NCI-H128 (cell line): ENCODE measurements at regions not wholly inside any gene's neighbourhood (a gene's known extent, or its start where the extent isn't known, plus 50 kb on each side); places are given as distances from the start of the nearest gene placed in this dataset.

Source experiments
- DNase-seq: peaks from one replicate; lab custom pipeline; 2025; ENCODE audit not compliant: unreplicated experiment; lab: John Stamatoyannopoulos, UW

DNA sequence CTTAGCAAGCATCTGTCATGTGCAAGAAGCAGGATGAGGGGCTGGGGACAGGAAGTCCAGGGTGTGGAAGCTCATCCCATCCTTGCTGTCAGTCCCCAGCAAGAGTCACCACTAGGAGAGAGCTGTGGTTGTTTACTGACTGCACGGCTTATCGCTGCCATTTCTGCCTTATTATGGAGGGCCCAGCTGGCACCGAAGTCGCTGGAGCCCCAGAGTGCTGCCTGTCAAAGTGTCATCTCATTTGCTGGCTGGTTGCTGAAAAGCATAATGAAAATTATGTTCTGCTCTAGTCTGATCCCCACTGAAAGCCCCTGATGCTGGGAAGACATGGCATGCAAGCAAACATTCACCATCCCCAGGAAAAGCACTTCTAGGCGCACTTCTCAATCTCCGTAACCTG, 642.7 kb downstream of the NPHP4 start:
- DNase-seq, result no peak

DNA sequence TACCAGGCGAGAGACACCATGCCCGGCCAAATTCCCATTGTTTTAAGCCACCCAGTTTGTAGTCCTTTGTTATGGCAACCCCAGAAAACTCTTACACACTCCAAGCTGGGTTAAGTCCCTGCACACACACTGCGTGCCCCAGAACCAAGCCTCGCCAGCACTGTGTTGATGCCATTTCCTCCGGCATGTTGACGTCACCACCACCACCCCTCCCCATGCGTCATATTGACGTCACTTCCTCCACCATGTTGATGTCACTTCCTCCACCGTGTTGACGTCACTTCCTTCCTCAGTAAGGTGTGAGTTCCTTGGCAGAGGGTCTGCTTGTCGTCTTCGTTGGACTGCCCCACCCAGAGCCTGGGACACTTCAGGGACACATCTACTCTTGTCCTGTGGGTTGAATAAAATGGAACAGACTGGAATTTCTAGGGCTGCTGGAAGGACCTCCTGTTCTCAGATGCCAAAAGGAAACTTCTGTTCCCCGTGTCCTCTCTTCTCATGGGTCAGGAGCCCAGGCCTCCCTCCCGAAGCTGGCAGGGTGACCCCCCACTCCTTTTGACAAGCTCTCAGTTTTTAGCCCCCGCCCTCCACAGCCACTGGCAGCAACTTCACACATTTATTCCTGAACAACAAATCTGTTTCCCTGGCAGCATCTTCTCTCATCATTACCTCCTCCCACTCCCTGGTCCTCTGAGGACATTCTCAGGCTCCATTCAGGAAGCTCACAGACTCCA, 643.3 kb downstream of the NPHP4 start:
- no peak for DNase-seq

DNA sequence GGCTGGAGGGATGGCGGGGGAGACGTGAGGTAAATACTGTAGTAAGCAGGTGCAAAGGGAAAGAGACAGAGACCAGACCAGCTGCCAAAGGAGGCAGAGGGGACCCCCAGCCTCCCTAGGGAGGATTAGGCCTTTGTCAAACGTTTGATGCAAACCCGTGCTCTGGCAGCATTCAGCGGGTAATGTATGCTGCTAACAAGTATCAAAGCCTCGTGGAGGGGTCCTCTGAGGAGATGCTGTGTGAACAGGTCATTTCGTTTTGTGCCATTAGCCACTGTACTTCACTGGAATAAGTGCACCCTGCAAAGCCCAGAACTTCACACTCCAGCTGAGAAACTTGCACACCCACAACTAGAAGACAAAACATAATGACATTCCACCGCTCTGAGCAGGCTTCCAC, 644.5 kb downstream of the NPHP4 start:
- no peak for DNase-seq

DNA sequence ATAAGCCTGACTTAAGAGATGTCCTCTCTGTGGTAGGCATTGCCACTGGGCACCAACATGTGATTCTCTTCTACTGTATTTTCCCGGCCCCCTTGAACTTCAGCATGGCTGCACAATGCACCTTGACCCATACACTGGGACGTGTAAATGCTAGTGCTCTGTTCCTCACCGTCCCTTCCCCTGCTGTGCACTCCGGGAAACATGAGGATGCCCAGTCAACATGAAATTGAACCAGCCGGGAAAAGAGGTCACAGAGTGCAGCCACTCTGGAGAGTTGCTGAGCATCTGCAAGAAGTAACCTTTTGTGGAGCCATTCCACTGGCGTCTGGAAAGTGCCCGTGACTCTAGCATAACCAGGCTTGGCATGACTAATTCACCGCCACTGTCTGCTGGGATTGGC, 646.7 kb downstream of the NPHP4 start:
- DNase-seq, result no peak

DNA sequence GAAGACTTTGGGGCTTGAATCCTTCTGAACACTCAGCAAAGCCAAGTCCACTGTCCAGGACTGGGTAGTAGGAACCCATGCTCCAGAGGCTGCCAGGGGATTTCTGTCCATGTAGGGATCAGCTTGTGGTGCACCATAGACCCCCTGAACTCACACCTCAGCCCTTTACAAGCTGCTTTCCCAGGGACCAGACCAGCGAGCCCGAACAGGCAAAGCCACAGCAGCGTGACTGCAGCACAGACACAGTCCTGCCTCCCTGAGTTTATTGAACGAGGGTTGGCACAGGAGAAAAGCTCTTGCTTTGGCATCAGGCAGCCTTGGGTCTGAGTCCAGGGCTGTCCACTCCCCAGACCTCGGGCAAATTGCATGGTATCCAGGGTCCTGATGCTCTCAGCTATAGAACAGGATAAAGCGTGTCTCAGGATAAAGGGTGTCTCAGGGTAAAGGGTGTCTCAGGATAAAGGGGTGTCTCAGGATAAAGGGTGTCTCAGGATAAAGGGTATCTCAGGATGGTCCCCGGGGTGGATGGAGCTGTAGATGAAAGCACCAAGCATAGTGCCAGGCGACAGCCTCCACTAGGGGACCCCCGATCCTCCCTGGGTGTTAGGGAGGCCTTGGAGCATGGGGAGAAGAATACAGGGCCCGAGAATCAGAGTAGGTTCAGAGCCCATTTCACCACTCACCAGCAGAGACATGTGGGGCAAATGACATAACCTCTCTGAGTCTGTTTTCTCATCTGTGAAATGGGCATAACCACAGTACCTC, 648.8 kb downstream of the NPHP4 start:
- no peak for DNase-seq

DNA sequence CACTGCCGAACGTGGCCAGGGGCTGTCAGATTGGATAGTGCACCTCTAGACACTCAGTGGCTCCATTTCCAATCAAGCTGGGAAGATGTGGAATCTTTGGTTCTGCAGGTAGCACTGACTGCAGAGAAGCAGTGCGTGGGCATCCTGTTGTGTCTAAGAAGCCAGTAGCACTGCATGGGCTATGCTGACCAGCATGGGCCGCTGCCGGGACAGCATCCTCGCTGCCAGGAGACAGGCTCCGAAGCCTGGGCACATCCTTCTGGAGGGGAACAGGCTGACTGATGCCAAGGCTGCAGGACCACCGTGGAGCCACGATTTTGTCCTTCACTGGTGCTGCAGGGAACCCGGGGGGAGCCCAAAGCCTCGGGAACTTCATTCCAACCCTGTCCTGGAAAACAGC, 649.4 kb downstream of the NPHP4 start:
- no peak for DNase-seq

DNA sequence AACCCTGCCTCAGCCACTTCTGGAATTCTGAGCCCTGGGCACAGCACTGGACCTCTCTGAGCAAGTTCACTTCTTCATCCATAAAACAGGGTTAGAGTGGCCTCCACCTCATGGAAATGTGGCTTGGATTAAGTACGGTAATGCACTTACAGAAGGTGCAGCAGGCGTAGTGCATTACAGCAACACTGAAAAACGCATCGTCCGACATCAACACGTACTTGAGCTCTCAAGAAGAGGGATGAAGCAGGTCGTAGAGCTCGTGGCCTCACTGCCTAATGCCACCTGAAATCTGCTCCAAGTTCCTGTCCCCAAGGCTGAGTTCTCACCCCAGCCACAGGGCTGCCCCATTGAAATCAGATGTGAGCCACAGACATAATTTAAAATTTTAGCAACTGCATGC, 650.1 kb downstream of the NPHP4 start:
- no peak for DNase-seq

DNA sequence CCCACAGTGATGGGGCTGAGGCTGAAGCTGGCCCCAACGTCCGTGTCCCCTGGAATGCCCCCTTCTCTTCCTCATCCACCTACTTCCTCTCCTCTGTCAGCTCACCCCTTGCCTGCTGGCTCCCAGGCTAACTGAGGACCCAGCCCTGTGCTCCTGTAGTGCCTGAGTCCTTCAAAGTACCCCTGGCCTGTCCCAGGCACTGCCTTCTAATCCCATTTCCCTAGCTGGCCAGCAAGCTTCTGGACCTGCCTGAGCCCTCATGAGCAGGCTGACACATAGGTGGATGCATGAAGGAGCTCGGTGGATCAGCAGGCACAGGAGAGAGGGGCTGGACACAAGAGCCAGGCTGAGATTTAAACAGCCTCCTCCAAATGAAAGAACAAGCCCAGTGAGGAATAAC, 650.8 kb downstream of the NPHP4 start:
- DNase-seq, result no peak

DNA sequence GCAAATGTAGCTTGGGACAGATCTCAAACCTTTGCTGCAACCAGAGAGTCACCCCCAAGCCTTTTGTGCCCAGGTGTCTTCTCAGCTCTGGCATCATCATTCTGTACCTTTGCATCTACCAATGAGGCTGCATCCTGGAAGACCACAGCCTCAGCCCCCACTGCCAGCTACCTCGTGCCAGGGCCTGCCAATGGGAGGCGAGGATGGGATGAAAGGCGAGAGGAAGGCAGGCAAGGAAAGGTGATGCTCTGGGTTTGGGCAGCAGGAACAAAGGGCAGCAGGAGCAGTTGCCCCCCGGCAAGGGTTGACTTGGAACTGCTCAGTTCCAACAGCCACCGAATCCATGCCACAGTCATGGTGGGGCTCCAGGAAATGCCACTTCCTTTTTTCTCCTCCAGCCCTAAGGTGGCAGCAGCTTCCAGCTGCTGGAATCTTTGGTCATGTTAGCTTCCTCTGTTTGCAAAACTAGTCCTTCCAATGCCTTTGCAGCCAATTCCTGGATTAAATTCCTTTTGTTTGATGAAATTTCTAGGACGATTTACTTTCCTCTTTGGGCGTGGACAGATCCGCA, 651.6 kb downstream of the NPHP4 start:
- no peak for DNase-seq

DNA sequence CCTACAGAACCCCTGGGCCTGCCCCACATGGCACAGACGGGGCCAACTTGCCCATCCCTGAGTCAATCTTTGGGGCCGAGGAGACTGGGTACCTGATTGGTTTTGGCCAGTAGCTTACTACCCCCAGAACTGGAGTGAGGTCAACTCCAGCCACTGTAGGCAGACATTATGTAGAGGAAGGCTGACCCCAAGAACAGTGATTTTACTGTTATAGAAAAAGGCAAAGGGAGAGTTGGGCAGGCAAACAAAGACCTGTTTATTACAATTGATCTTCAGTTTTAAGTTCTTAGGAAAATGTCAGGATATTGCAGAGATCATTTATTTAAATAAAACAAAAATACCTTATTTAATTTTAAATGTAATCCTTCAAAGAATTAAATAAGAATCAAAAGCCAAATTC, 653.8 kb downstream of the NPHP4 start:
- DNase-seq, result no peak

DNA sequence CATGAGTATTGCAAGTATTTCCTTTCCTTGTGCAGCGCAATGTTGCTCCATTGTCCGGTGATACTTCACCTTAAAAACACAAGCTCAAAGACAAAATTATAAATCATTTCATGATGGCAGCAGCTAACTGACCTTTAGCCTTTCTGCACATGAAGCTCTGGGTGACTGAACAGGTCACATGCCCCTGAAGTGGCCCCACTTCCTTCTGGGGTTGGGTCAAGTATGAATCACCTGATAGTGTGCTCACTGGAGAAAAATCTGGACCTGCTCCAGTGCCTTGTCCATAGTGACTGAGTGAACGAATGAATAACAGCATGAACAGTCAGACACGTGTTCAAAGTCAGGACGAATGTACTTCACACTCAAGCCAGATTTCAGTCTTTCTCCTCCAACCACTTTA, 658.9 kb downstream of the NPHP4 start:
- DNase-seq, result no peak

DNA sequence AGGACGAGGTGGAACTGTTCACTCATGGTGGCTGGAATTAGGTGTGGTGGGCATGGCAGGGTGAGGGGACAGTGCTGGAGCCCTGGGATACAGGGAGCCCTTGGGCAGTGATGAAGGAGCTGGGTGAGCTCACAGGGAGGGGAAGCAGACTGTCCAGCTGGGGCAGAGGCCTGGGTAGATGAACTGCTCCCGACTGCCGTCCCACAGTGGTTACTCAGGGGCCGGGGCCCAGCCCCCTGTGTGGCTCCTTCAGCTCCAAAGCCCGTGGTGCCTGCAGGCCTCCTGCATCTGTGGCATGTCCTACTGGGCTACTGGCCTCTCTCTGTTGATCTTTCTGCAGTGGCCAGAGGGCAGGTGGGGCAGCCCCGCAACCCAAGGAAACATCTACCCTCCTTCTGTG, 661.1 kb downstream of the NPHP4 start:
- no peak for DNase-seq

DNA sequence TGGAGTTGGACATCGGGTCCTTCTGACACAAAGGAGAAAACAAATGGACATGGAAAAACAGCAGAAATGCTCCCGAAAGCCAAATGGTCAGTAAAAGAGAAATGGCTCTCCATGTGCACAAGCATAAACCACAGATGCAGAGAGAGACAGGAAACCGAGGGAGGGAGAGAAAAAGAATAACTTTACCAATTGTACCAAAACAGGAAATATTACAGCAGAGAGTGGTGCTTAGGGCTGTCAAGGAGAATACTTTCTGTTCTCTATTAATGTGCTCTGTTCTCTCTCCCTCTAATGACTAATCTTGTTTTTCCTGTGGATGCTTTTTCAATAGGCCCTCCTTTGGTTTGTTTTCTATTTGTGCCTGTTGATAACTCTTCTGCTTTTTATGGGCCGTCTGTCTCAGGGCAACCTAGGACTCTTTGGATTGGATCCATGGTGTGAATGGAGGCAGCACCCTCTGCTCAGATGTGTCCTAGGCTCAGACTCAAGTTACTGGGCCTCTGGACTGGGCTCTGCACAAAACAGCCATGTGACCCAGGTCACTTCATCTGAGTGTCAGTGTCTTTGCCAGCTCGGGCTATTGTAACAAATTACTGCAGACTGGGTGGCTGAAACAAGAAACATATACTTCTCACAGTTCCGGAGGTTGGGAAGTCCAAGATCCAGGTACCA, 663.0 kb downstream of the NPHP4 start:
- no peak for DNase-seq

DNA sequence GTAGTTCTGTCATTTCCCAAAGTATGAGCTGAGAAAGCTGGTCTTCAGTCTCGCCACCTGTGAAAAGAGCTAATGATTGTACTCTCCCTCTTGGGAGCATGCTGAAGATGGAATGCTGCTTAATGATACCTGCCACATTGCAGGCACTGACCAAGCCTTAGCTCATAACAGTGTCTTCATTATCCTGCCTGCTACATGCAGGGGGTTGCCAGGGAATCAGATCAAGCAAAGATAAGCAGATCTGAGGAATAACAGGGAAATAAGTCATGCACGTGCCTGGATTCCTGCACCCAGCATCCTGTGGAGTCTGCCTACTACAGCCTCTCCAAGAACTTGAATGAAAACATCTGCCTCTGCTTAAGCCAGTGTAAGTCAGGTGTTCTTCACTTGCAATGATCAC, 667.3 kb downstream of the NPHP4 start:
- no peak for DNase-seq

DNA sequence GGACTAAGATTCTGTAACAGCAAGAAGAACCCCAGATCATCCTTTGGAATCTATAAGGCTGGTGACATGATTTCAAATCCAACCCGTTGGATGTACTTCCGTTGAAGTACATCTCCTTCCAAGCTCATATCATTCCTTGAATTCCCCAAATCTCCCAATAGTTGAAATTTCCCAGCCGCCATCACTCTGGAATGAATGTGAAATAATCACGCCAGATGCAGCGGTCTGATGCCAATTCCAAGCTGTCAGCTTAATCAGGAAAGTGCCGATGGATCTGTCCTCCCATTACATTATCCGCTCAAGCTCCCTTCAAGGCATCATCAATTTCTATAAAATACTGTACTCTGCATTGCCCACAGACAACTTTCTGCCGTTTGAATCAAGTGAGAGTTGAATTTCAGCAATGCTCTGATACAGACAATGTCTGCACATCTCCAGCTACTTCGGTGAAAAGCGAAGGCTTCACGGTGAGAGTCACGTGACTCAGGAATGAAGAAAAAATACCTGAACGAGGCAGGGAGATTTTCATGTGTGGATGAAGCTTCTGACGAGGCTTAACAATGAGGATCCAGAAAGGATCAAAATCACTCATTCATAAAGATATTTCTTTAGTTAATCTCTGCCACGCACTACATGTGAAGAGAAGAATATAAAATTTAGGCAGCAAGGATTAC, 663.9 kb downstream of the AJAP1 start:
- DNase-seq, result no peak

DNA sequence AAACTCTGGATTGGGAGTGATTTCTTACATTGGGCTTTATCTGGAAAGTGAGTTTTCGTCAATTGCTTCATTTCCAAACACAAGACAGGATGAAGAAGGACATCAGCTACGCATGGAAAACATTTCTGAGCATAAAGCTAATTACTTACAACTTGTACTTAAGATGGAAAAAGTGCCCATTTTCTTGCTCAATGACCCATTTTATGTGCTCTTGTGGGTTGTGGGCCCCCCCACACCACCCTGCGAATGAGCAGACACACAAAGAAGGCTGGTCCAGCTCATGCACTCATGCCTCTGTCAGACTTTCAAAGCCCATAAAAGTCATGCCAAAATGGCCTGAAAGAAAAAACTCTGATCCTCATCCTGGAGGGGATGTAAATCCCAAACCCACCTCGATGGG, 663.0 kb downstream of the AJAP1 start:
- no peak for DNase-seq

DNA sequence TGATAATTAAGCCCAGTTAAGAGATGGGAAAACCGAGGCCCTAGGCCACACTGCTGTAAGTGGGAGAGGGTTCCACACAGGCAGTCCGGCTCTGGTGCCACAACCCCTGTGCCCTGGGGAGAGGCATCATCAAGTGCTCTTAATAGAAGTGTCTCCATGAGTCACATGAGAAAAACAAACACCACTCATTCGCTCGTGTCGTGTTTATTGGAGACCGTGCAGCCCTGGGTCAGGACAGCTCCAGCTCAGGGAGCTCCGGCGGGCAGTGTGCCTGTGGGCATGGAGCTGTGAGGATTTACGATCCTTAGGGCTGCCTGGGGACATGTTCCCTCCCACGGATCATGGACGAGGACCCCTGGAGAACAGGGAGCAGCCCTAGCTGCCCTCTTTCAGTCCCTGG, 658.5 kb downstream of the AJAP1 start:
- no peak for DNase-seq

DNA sequence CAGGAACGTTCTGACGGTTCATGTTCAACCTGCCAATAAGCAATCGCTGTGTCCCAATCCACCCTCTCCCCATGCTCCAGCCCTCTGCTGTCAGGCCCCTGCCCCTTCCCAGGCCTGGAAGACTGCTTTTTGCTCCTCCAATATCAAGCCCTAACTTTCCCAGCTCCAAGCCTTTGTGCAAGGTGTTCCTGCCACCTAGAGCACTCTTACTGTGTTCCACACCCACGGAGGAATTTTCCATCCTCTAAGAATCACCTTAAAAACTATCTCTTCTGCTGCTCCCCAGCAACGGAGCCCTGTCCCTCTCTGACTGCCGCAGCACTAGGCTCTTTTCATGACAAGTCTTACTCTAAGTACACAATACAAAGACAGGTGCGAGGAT, 657.9 kb downstream of the AJAP1 start:
- no peak for DNase-seq

DNA sequence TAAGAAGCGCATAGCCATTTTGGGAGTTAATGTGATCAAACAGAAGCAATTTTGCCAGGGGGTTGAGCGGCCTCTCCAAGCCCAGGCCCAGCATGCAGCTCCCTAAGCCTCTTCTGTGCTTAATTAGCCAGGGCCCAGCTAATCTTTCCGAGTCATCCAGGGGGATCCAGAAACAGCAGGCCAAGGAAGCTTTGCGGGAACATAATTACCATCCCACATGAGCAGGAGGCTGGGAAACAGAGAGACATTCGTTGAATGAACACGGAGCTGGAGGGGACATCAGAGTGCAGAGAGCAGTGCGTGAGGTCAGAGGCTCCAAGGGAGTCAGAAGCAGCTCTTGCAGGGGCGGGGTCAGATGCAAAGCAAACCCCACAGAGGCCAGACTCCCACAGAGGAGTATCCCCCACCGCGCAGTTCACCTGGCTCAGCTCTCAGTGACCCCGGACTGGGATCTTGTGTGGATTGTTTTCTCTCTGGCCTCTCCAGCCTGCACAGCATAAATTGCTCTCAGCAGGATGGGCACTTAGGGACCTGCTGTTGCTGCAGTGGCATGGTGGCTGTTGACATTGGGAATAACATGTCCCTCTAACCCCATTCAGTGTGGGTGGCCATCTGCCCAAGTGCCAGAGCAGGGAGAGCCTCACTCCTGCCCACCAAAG, 657.4 kb downstream of the AJAP1 start:
- DNase-seq, result no peak

DNA sequence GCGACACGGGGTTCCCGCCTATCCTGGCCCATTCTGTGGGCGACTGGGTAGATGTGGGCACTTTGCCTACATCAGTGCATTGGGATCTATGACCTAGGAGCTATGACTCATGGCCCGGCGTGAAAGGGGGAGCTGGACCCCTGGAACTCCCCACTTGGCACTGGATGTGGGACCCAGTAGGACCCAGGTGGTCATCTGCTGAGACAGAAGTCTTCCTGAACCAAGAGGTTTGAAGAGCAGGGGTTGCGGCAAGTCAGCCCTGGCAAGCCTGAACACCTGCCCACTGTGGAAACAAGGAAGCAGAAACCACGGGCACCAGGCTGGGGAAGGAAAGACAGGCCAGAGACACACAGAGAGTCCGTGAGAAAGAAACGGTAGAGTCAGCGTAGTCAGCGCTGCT, 656.7 kb downstream of the AJAP1 start:
- no peak for DNase-seq

DNA sequence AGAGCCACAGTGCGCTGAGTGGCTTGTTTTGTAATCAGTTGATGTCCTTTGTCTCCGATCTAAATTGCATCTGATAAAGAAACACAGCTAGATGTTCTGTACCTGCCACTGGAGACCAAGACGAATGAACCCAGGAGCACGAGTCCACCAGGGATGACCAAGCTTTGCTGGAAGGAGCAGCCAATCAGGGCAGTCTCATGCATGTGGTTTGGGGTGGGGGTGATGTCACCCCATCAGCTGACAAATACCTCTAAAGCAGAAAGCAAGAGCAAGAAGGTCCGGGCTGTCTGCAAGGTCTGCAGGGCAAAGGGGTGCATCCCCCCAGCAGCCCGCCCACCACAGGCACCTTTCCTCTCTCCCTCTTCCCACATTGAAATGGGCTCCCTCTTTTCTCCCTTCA, 653.8 kb downstream of the AJAP1 start:
- no peak for DNase-seq
